Superior temporal gyrus (tissue), 1 donor: ENCODE measurements at regions not wholly inside any gene's neighbourhood (a gene's known extent, or its start where the extent isn't known, plus 50 kb on each side); places are given as distances from the start of the nearest gene placed in this dataset.

Experiments used
- DNase-seq: peaks from one replicate; pipeline ENCODE4 v3.0.0-alpha.2; 2016; ENCODE audit errors: extremely low spot score

GRCh38 chr2:153005071-153005730 is 286.8 kb downstream of the ARL6IP6 start:
- DNase-seq: no peak

GRCh38 chr2:153004627-153005026 is 286.2 kb downstream of the ARL6IP6 start:
- DNase-seq: no peak

- no peak for DNase-seq
Observed at GRCh38 chr2:152974146-152974545, 255.7 kb downstream of the ARL6IP6 start.

- no peak for DNase-seq
Observed at GRCh38 chr2:152971685-152972084, 253.3 kb downstream of the ARL6IP6 start.

- DNase-seq: no peak
Observed at GRCh38 chr2:152962446-152962845, 244.0 kb downstream of the ARL6IP6 start.

GRCh38 chr2:152961351-152961750 is 242.9 kb downstream of the ARL6IP6 start:
- no peak for DNase-seq

GRCh38 chr2:152950126-152950525 is 231.7 kb downstream of the ARL6IP6 start:
- DNase-seq: no peak

GRCh38 chr2:152944099-152944498 is 225.7 kb downstream of the ARL6IP6 start:
- DNase-seq: no peak

GRCh38 chr2:152942940-152943440 is 224.6 kb downstream of the ARL6IP6 start:
- DNase-seq: no peak

- DNase-seq: no peak
Observed at GRCh38 chr2:152930501-152930900, 212.1 kb downstream of the ARL6IP6 start.

GRCh38 chr2:152929628-152930027 is 211.2 kb downstream of the ARL6IP6 start:
- no peak for DNase-seq

- DNase-seq: peak; percentile 65
Observed at GRCh38 chr2:152925547-152926448, 207.4 kb downstream of the ARL6IP6 start.

- no peak for DNase-seq
Observed at GRCh38 chr2:152924722-152925121, 206.3 kb downstream of the ARL6IP6 start.

- no peak for DNase-seq
Observed at GRCh38 chr2:152924219-152924618, 205.8 kb downstream of the ARL6IP6 start.

GRCh38 chr2:152920846-152921245 is 202.4 kb downstream of the ARL6IP6 start:
- DNase-seq: no peak

GRCh38 chr2:152910970-152911369 is 192.6 kb downstream of the ARL6IP6 start:
- DNase-seq: no peak

- DNase-seq: no peak
Observed at GRCh38 chr2:152907046-152907445, 188.6 kb downstream of the ARL6IP6 start.

GRCh38 chr2:152894051-152894450 is 175.6 kb downstream of the ARL6IP6 start:
- no peak for DNase-seq

- peak; percentile 26 for DNase-seq
Observed at GRCh38 chr2:152890736-152891135, 172.3 kb downstream of the ARL6IP6 start.

- no peak for DNase-seq
Observed at GRCh38 chr2:152883951-152884487, 165.6 kb downstream of the ARL6IP6 start.

- DNase-seq: no peak
Observed at GRCh38 chr2:152881527-152881926, 163.1 kb downstream of the ARL6IP6 start.

GRCh38 chr2:152879275-152879674 is 160.9 kb downstream of the ARL6IP6 start:
- DNase-seq: no peak
